ENCODE measurements at regions not wholly inside any gene's neighbourhood (a gene's known extent, or its start where the extent isn't known, plus 50 kb on each side); places are given as distances from the start of the nearest gene placed in this dataset.

DNA sequence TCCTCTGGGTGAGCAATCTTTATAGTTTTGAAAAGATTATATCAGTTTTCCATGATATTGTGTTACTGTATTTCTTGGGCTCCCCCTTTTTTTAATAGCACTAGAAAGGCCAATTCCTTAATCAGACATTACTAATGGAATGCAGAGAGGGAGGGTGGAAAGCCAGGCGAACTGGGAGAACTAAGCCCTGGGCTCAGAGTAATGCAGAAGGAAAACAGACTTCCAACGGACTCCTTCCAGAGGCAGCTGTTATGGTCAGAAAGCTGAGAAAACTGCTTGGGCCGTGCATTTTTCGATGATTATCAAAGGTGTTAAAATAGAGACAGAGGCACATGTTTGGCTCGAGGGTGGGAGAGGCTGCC, 206.3 kb downstream of the FOXD2 start:
- no peaks in the 10 kb centered on the region; the same call in 1 of the 2 replicates for H3K27me3 ChIP-seq (replicated peaks; ENCODE audit: control insufficient read depth, insufficient read depth, low read length)
- no peak overlapping the region for H3K4me3 ChIP-seq (replicated peaks; ENCODE audit: low read depth, low read length)
- TF ChIP-seq, protein P1, sequence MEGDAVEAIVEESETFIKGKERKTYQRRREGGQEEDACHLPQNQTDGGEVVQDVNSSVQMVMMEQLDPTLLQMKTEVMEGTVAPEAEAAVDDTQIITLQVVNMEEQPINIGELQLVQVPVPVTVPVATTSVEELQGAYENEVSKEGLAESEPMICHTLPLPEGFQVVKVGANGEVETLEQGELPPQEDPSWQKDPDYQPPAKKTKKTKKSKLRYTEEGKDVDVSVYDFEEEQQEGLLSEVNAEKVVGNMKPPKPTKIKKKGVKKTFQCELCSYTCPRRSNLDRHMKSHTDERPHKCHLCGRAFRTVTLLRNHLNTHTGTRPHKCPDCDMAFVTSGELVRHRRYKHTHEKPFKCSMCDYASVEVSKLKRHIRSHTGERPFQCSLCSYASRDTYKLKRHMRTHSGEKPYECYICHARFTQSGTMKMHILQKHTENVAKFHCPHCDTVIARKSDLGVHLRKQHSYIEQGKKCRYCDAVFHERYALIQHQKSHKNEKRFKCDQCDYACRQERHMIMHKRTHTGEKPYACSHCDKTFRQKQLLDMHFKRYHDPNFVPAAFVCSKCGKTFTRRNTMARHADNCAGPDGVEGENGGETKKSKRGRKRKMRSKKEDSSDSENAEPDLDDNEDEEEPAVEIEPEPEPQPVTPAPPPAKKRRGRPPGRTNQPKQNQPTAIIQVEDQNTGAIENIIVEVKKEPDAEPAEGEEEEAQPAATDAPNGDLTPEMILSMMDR (IDR thresholded peaks at IDR 0.05; ENCODE audit: insufficient read depth, low read length, poor library complexity, severe bottlenecking) = no peak
- no peaks in the 10 kb centered on the region for H3K36me3 ChIP-seq (ENCODE audit: control insufficient read depth, insufficient read depth, low read length)
- DNase-seq (ENCODE audit: extremely low read depth, insufficient read length) = no peak

DNA sequence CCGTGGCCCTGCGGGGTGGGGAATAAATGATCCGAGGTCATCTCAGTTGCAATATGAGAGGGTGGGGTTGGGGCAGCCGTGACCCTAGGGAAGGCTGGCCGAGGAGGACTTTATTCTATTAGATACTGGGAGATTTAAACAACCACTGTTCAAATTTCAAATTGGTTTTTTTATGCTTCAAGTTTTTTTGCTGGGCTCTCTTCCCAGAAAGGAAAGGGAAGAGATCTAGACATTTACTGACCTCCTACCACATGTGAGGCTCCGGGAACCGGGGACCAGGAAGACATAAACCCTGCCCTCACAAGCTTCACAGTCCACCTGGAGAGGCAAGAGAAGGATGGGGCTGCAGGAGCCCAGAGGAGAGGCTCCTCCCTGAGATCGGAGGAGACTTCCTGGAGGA, 207.3 kb downstream of the FOXD2 start:
- TF ChIP-seq, protein P1 (IDR thresholded peaks at IDR 0.05; ENCODE audit: insufficient read depth, low read length, poor library complexity, severe bottlenecking) = no peak
- Histone ChIP-seq H3K4me3 (replicated peaks; ENCODE audit: low read depth, low read length) (no peak overlapping the region), H3K36me3 (ENCODE audit: control insufficient read depth, insufficient read depth, low read length) (no peaks in the 10 kb centered on the region), H3K27me3 (replicated peaks; ENCODE audit: control insufficient read depth, insufficient read depth, low read length) (no peaks in the 10 kb centered on the region; the same call in 1 of the 2 replicates)
- DNase-seq (ENCODE audit: extremely low read depth, insufficient read length) = no peak

DNA sequence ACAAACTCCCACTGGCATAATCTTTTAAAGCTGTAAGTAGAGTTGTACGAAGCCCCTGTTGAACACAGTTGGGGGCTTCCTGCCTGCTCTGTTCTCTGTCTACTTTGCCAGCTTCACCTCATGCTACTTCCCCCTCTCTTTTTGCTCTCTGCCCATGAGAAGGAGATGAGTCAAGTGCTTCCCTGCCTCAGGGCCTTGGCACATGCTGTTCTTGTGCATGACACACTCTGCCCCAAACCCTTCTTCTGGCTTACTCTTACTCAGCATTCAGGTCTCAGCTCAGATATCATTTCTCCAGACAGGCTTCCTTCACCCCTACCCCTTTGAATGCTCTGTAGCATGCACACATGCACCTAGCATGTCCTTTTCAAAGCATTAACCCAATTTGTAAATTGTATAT, 208.8 kb downstream of the FOXD2 start:
- TF ChIP-seq, protein P1 (IDR thresholded peaks at IDR 0.05; ENCODE audit: insufficient read depth, low read length, poor library complexity, severe bottlenecking) = no peak
- Histone ChIP-seq H3K36me3 (ENCODE audit: control insufficient read depth, insufficient read depth, low read length) (no peaks in the 10 kb centered on the region), H3K27me3 (replicated peaks; ENCODE audit: control insufficient read depth, insufficient read depth, low read length) (no peaks in the 10 kb centered on the region; the same call in 1 of the 2 replicates), H3K4me3 (replicated peaks; ENCODE audit: low read depth, low read length) (no peak overlapping the region)
- no peak for DNase-seq (ENCODE audit: extremely low read depth, insufficient read length)

DNA sequence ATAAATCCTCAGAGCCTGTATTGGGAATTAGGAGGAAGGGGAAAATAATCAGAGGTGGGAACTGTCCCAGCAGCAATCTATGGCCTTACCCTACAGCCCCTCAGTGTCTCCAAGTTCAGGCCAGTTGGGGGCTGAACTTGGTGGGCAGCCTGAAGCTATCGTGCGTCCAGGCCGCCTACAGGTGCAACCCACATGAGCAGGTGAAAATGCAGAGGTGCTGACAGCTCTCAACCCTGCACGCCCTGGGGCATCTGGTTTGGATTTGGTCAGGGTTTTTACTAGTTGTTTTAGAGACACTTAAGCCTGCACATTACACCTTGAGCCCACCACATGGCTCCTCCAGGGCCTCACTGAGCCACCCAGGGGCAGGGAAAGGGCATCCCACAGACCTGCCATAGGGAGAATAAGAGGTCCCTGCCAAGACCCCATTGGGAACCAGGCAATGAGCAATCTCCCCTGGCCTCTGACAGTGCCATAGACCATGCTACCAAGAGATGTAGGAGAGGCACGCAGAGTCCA, 209.5 kb downstream of the FOXD2 start:
- no peak for DNase-seq (ENCODE audit: extremely low read depth, insufficient read length)
- no peaks in the 10 kb centered on the region; the same call in 1 of the 2 replicates for H3K27me3 ChIP-seq (replicated peaks; ENCODE audit: control insufficient read depth, insufficient read depth, low read length)
- TF ChIP-seq, protein P1 (IDR thresholded peaks at IDR 0.05; ENCODE audit: insufficient read depth, low read length, poor library complexity, severe bottlenecking) = no peak

DNA sequence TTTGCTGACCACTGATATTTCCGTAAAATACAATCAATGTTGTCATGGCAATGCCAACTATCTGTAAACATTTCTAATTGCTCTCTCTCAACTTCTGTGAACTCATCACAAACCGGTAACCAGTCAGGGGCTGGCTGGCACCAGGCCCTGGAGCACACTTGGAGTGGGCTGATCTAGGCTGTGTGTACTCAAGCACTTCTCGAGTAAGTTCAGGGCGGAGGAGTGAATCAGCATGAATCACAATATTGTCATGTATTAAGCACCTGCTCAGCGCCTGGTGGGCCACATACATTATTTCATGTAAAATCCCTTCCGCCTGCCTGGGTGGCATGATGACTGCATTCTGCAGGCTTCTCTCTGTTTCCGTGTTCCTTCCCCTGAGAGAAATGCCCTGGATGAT, 212.4 kb downstream of the FOXD2 start:
- no peak for DNase-seq (ENCODE audit: extremely low read depth, insufficient read length)
- TF ChIP-seq, protein P1 (IDR thresholded peaks at IDR 0.05; ENCODE audit: insufficient read depth, low read length, poor library complexity, severe bottlenecking) = no peak
- H3K27me3 ChIP-seq (replicated peaks; ENCODE audit: control insufficient read depth, insufficient read depth, low read length) = no peaks in the 10 kb centered on the region; the same call in none of the 2 replicates
- H3K4me3 ChIP-seq (replicated peaks; ENCODE audit: low read depth, low read length) = no peak overlapping the region
- H3K36me3 ChIP-seq (ENCODE audit: control insufficient read depth, insufficient read depth, low read length) = no peaks in the 10 kb centered on the region

More for the DNA sequence above, 209.5 kb downstream of the FOXD2 start:
- Histone ChIP-seq H3K4me3 (replicated peaks; ENCODE audit: low read depth, low read length) (no peak overlapping the region), H3K36me3 (ENCODE audit: control insufficient read depth, insufficient read depth, low read length) (no peaks in the 10 kb centered on the region)

DNA sequence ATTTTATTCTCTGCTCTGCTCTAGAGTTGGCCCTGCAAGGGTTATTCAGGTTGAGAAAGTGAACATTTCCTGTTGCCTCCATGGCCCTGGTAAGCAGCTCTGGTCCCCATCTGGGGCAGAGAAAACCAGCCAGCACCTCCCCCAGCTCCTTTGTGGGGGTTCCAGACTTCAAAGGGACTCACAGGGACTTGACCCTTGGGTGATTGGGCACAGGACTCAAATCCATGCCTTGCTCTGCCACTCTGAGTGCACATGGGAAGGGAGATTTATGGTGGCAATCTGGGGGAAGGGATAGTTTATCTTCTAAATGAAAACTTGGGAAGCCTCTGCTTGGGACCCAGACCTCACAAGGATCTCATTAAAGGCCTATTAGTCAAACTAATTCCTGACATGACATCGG, 212.8 kb downstream of the FOXD2 start:
- Histone ChIP-seq H3K4me3 (replicated peaks; ENCODE audit: low read depth, low read length) (no peak overlapping the region), H3K27me3 (replicated peaks; ENCODE audit: control insufficient read depth, insufficient read depth, low read length) (no peaks in the 10 kb centered on the region; the same call in none of the 2 replicates), H3K36me3 (ENCODE audit: control insufficient read depth, insufficient read depth, low read length) (no peaks in the 10 kb centered on the region)
- TF ChIP-seq, protein P1 (IDR thresholded peaks at IDR 0.05; ENCODE audit: insufficient read depth, low read length, poor library complexity, severe bottlenecking) = no peak
- DNase-seq (ENCODE audit: extremely low read depth, insufficient read length) = no peak
